ENCODE measurements at regions not wholly inside any gene's neighbourhood (a gene's known extent, or its start where the extent isn't known, plus 50 kb on each side); places are given as distances from the start of the nearest gene placed in this dataset.
A peak's percentile ranks its signal among the peaks of the same experiment; 100 is the strongest.
"Not testable (repeated sequence)": the region's sequence is repeated elsewhere in the genome, so short reads cannot be mapped to it uniquely, and the experiment has no call there.

DNA sequence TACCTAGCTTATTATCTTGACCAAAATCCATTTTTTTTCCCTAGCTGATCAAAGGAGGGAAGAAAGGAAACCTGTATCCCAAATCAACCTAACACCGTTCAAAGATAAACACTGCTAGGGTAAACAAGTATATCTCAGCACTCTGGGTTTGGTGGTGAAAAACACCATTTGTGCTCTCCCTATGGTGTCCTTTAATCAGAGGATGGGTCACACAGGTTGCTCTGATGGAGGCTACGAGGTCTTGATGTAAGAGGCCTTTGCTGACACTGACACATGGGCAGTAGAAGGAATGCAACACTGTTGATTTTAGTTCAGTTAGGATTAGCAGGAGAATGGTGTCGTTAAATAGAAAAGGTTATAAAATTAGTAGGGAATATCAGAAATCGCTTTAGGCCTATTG, 179.3 kb downstream of the HDGFL1 start:
- DNase-seq (ENCODE audit: low spot score), result no peak

DNA sequence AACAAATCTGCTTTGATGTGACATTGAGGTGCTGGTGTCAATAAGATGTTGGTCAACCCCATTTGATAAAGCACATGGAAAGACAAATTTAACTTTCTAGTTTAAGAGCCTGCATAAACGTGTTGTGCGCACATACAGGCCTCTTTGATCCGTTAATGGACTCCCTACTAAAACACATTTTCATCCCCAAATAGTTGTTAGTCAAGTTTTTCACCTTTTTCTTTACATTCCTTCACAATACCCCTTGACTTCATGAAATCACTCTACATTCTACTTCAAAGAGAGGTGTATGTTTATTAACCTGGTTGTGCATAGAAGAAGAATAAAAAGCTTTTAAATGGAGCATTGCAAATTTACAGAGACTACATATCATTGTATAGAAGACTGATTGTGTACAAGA, 180.3 kb downstream of the HDGFL1 start:
- DNase-seq (ENCODE audit: low spot score), result no peak

DNA sequence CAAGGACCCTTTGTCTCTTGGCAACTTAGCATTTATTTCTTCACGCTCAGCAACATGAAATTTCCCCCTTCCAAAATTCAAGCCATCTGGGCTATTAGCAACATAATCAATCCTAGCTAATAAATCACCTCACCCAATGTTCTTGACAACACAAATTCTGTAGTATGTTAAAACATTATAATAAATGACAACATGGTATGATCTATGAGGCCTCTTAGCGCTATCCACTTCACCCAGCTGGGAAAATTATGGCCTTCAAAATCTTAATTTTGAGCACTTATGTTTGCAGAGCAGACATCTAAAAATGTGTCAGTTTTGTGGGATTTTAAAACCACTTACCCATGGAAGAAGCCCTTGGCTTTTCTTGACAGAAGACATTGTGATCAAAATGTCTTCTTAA, 181.9 kb downstream of the HDGFL1 start:
- no peak for DNase-seq (ENCODE audit: low spot score)

DNA sequence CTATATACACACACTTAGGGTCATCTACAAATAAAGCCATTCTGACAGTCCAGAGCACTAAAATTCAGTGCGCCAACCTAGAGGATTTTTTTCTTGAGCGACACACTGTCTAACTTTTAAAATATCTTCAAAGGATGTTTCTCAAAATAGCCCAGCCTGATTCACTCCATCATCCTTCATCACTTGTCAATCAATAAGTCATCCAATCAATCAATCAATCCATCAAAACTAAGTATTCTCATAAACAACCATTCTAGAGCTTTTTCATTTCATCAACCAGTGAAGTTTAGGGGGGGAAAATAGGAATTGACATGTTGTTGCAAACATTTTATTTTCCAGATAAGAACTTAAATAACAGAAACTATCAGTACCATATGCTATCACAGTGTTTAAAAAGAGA, 183.2 kb downstream of the HDGFL1 start:
- no peak for DNase-seq (ENCODE audit: low spot score)

DNA sequence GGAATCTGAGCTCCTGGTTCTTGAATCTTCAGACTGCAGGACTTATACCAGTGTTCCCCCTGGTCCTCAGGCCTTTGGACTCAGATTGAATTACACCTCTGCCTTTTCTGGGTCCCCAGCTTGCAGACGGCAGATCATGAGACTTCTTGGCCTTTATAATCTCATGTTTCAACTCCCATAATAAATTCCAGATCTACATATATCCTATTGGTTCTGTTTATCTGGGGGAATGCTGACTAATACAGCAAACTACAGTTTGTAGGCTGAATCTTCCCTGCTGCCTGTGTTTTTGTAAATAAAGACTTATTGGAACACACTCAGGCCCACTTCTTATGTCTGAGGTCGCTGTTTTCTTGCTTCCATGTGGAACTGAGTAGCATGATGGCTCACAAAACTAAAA, 184.7 kb downstream of the HDGFL1 start:
- no peak for DNase-seq (ENCODE audit: low spot score)

DNA sequence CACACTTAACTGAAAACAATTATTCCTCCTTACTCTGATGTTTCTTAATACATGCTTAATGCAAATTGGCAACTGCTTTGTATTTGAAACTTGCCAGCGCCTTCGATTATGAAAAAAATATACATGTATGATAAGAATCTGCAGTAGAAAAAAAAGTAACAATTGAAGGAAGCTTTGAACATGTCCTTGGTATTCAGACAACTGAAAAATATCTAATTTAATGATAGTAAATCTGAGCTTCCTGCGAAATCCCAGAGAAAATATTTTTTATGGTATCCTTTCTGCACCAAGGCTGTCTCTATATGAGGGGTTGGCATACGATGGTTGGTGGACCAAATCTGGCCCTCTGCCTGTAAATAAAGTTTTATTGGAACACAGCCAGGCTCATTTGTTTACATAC, 186.2 kb downstream of the HDGFL1 start:
- no peak for DNase-seq (ENCODE audit: low spot score)

DNA sequence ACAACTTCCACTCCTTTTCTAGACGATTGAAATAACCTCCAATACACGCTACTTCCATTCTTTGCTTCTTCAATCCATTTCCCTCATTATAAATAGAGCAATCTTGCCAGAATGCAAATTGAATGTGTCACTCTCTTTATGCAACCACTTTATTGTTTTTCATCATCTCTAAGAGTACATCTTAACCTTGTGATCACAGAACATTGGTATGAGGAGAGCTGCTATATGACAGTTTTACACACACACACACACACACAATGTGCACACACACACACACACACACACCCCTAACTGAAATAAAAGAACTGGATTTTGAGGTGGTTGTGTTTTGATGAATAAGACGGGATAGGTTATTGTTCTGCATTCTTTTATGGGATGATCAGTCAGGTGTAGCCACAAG, 187.0 kb downstream of the HDGFL1 start:
- DNase-seq (ENCODE audit: low spot score), result peak; percentile 62

DNA sequence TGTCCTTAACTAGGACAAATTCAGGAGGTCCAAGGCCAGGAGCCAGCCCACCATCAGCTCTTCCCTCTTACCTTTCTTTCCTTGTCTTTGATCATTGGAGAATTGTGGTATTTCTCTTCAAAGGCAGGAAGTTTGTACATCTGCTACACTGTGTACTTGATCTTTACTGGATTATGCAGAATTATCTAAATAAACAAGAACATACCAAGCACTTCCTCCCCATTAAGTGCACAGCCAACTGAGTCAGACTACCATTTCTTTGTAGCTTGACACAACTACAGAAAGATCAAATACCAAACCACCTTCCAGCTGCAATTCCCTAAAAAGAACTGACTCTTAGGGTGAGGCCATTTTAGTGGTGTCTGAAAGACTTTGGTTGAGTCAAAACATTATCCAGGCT, 195.1 kb downstream of the HDGFL1 start:
- DNase-seq (ENCODE audit: low spot score), result peak; percentile 93

DNA sequence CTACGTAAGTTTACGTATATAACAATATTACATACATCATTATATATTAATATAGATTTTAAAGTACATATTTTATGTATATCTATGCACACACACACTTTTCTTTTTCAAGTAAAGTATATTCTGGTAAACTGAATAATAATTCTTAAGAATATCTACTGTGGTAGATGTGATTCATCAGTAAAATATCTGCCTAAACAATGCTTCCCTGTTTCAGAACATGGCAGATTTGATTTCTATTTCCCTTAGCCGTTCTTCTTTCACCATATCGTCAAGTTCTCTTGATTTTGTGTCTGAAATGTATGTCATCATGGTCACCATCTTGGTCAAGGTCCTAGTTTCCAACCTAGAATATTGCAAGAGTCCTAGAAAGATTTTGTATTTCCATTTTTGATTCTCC, 195.6 kb downstream of the HDGFL1 start:
- peak; percentile 56 for DNase-seq (ENCODE audit: low spot score)

DNA sequence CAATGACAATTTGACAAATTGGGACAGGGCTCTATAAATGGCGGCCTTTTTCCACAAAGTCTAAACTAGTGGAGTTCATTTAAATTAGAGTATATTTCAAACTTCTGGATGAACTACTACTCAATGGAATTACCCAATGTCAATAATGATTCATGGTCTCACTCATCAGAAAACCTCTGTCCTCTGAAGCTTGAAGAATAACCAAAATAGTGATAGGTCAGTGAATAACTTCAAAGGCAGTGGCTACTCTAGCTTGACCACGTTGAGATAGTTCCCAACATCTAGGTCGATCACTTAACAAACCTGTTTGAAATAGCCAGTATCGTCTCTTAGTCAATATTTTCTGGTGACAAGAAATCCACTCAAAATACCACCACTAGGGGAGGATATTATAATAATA, 197.6 kb downstream of the HDGFL1 start:
- DNase-seq (ENCODE audit: low spot score), result peak; percentile 2

DNA sequence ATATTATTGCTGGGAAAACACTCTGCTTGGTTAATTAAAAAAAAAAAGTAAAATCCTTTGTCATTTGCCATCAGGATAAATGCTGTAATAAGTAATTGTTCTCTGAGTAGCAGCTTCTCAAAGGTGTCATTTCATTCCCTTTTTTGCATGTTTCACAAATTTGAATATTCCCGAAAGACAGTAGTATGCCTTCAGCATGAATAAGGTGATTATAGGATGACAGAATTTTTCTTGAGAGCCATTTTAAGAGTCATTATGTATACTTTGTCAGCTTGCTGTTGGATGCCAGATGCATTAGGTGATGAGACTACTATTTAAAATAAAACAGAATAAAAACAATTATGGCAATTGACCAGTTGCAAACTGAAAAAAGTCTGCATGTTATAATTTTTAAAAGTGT, 200.7 kb downstream of the HDGFL1 start:
- no peak for DNase-seq (ENCODE audit: low spot score)

DNA sequence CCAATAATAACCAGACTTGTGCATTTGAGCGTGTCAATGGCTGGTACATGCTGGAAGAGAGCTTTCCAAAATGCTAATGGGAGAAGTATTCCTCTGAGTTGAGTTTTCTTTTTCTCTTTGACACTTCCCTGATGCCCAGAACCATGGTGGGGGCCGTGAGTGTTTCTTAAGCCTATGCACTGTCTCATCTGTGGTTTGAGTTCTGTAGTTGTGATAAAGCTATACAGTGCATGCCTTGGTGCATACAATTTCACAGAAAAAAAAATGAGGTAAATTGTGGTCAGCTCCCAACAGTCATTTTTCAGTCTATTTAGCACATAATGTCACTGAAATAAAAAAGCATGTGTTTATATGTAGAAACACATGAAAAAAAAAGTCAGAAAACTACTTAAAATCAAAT, 204.8 kb downstream of the HDGFL1 start:
- DNase-seq (ENCODE audit: low spot score), result no peak

DNA sequence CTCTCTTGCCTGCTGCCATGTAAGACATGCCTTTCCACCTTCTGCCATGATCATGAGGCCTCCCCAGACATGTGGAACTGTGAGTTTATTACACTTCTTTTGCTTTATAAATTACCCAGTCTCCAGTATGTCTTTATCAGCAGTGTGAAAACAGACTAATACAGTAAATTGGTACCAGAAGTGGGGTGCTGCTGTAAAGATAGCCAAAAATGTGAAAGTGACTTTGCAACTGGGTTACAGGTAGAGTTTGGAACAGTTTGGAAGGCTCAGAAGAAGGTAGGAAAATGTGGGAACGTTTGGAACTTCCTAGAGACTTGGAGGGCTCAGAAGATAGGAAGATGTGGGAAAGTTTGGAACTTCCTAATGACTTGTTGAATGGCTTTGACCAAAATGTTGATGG, 209.1 kb downstream of the HDGFL1 start:
- not testable (repeated sequence) for DNase-seq (ENCODE audit: low spot score)

DNA sequence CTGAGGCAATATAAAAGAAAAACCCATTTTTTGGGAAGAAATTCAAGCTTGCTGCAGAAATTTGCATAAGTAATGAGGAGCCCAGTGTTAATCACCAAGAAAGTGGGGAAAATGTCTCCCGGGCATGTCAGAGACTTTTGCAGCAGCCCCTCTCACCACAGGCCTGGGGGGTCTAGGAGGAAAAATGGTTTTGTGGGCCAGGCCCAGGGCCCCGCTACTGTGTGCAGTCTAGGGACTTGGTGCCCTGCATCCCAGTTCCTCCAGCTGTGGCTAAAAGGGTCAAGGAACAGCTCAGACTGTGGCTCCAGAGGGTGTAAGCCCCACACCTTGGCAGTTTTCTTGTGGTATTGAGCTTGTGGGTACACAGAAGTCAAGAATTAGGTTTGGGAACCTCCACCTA, 209.7 kb downstream of the HDGFL1 start:
- DNase-seq (ENCODE audit: low spot score), result no peak

DNA sequence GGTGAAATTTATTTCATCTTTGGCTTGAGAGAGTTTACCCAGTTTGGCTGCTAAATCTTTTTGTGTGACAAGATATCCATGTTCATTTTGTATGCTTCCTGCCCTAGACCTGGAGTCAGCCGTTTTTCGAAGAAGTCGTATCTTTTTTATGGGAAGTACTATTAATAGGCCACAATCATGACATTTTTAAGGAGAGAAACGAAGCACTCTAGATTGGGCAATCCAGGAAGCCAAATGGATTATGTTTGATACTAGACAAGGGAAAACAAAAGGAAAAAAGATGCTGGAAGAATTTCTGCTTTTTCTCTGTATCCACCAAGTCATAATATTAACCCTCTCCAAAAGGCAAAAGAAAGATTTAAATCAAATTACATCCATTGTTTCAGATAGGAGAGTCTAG, 214.6 kb downstream of the HDGFL1 start:
- no peak for DNase-seq (ENCODE audit: low spot score)

DNA sequence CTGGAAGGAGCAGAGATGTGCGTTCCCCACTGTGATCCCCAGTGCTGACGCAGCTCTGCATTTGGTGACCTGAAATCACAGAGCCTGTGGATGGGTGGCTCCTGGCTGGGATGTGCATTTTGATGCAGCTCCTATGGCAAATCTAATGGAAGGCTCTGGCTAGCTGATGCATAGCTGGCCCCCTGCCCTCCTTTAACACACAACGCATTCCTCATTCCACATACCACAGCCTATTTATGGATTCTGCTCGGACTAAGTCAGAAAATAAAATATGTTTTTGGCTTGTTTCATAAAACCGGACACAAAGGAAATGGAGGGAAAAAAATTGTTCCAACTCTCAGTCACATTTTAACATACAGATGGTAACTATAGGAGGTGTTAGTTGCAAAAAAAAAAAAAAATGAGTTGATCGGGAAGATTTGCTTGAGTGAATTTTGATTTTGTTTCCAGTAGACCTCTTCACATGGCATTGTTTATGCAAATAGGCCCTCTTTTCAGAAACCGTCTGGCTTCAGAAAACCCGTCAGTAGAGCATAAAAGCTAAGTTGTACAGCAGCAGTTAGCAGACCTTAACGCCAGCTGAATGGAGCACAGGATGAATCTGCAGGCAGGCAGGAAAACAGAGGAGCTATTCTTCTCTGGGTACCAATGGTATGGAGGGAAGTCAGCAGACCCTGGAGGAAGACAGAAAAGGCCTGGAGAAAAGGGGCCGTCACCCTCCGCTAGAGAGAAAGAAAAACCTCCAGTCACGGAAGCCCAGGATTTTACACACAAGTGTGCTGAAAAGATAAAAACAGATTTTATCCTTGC, 215.4 kb downstream of the HDGFL1 start:
- no peak for DNase-seq (ENCODE audit: low spot score)

DNA sequence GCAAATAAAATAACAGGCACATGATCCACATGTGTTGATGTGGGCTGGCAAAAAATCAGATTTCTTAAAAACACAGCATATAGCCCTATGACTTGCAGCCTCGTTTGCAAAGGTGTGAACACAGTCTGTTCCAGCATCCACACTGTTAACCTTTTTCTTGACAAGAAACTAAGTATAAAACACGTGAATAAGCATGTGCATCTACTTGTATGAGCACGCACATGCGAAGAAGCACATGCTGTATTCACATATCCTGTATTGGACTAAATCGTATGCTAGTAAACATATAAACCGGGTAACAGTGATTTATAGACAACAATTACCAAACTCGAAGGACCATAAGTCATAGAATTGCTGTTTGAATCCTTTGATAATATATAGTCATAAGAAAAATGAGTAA, 218.7 kb downstream of the HDGFL1 start:
- DNase-seq (ENCODE audit: low spot score), result no peak

DNA sequence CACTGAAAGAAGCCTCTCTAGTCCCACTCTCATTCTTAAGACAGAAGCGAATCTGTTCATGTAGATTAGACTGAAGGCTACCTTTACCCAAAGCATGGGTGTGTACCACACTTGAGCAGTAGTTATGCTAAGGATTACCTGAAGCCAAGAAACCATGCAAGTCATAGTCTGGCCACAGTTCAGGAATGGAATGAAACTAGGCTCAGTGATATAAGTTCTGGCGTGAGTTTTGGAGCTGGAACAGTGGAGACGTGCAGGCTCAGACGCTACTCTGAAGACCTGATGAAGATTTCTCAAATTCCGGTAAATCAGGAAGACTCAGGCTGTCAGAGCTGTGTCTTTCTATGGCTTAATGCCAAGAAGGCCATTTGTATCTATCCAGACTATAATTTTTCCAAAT, 219.9 kb downstream of the HDGFL1 start:
- DNase-seq (ENCODE audit: low spot score), result no peak

DNA sequence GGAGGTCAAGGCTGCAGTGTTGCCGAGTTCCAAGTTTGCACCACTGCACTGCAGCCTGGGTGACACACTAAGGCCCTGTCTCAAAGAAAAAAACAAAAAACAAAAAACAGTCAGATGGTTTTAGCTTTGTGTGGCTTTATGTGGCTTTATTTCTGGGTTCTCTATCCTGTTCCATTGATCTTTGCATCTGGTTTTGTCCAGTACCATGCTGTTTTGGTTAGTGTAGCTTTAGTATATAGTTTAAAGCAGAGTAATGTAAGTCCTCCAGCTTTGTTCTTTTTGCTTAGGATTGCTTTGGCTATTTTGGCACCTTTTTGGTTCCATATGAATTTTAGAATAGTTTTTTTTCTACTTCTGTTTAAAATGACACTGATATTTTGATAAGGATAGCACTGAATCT, 225.5 kb downstream of the HDGFL1 start:
- DNase-seq (ENCODE audit: low spot score), result no peak

DNA sequence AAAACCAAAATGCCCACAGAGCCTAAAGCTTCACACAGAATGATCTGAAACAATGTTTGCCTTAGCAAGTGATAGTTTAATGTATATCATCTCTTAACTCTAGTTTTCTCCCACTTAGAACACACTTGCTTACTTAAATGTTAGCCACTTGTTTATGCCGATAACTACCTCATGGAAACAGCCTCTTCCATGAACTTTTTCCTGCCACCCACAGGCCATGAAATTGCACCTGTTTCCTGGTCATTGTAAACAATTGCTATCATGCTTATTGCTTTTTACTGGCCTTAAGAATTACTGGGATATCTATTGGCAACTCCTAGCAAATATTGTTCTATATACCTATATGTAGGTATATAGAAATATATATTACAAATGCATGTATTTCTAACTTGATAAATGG, 231.1 kb downstream of the HDGFL1 start:
- no peak for DNase-seq (ENCODE audit: low spot score)

DNA sequence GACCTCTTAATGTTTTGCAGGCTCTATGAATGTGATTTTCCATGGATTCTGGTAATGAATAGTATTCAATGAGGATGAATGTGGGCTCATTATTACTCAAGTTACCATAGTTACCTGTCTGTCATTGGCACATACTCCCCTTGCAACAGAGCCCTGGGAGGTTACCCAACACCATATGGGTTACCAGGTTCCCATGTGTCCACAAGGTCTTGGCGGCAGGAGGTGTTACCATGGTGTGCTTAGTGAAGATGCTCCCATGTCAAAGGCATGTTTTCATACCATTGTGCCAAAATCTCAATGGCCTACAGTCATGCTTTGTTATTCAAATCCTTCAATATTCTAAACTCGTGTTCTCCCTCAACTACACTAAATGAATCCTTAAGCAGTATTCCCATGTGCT, 232.5 kb downstream of the HDGFL1 start:
- DNase-seq (ENCODE audit: low spot score), result no peak

DNA sequence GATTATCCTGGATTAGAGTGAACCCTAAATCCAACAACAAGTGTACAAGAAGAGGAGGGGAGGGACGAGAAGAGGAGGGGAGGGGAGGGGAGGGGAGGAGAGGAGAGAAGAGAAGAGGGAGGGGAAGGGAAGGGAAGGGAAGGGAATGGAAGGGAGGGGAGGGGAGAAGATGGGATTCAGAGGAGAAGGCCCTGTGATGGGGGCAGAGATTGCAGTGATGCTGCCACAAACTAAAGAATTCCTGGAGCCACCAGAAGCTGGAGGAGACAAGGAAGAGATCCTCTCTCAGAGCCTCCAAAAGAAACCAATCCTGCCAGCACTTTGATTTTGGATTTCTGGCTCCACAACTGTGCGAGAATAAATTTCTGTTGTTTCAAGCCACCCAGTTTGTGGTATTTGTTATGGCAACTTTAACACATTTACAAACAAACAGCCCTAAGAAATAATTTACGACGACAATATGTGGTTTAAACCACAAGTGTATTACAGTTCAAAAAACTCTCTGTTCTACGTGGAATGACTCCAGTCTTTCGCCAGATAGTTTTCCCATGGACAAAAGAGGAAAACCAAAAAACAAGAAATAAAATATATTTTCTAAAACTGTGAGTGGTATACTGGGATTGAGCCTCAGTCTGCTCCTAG, 235.4 kb downstream of the HDGFL1 start:
- DNase-seq (ENCODE audit: low spot score), result peak; percentile 22

DNA sequence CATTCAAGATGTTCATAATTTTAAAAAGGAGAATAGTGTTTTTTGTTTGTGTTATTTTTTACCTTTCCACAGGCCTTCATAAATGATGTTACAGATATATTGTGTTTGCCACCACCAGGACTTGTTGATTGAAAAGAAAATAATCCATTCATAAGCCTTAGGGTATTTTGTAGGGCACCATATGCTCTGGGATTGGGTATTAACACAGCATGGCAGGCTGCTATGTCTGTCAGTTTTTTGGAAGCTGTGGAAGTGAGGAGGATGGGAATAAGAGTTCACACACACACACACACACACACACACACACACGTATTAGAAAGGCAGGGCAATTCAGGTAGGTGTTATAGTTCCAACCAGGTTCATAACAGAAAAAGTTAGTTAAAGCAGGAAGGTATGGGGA, 237.9 kb downstream of the HDGFL1 start:
- no peak for DNase-seq (ENCODE audit: low spot score)

DNA sequence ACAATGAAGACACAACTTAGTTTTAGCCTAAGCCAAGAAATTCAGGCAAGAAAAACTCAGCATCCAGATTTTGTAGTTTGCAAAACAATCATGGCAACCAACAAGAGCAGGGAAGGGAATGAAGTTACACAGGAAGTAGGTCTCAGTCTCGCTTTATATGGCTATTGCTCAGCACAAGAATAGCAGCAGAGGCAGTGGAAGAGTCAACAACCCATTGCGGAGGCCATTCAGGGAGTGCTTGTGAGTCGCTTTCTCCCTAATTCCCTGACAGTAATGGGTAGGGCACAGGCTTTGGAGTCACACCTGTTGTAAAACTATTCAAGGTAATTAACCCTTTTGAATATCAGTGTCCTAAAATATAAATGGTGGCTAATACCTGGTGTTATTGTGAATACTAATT, 238.5 kb downstream of the HDGFL1 start:
- no peak for DNase-seq (ENCODE audit: low spot score)
